ENCODE measurements at regions not wholly inside any gene's neighbourhood (a gene's known extent, or its start where the extent isn't known, plus 50 kb on each side); places are given as distances from the start of the nearest gene placed in this dataset.

DNA sequence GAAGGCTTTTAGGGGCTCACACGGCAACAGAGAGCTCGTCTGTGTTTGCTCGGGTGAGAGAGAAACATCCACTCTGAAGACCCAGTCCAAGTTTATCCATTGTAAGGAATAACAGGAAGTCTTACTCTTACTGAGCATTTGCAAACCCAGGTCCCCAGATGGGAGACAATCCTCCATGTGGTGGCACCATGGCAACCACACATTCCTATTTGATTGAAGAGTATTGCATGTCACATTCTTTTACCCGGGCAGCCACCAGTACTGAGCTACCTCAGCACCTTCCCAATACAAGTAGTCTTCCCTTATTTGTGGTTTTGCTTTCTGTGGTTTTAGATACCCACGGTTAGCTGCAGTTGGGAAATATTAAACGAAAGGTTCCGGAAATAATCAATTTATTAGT is 302.9 kb upstream of the RASGRP1 start:
- TF ChIP-seq, protein P1, sequence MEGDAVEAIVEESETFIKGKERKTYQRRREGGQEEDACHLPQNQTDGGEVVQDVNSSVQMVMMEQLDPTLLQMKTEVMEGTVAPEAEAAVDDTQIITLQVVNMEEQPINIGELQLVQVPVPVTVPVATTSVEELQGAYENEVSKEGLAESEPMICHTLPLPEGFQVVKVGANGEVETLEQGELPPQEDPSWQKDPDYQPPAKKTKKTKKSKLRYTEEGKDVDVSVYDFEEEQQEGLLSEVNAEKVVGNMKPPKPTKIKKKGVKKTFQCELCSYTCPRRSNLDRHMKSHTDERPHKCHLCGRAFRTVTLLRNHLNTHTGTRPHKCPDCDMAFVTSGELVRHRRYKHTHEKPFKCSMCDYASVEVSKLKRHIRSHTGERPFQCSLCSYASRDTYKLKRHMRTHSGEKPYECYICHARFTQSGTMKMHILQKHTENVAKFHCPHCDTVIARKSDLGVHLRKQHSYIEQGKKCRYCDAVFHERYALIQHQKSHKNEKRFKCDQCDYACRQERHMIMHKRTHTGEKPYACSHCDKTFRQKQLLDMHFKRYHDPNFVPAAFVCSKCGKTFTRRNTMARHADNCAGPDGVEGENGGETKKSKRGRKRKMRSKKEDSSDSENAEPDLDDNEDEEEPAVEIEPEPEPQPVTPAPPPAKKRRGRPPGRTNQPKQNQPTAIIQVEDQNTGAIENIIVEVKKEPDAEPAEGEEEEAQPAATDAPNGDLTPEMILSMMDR (IDR thresholded peaks at IDR 0.05 in 4 of 5, conservative IDR thresholded peaks at IDR 0.05 in 1 of 5), result no peak
- no peak for TF ChIP-seq POLR2A (IDR thresholded peaks at IDR 0.05)
